Activated naive CD8-positive, alpha-beta T cell treated with anti-CD3 and anti-CD28 coated beads, Interleukin-2, amount 50 U/mL, for 16 hours (primary cell): ENCODE measurements at regions not wholly inside any gene's neighbourhood (a gene's known extent, or its start where the extent isn't known, plus 50 kb on each side); places are given as distances from the start of the nearest gene placed in this dataset.
A peak's percentile ranks its signal among the peaks of the same experiment; 100 is the strongest.

Experiments
- DNase-seq: peaks from one replicate; pipeline ENCODE4 v3.0.0-alpha.2; 2020; ENCODE audit warnings: low read depth, low spot score

- DNase-seq: peak; percentile 58
Measured at GRCh38 chr1:234722904-234723720, 113.1 kb upstream of the IRF2BP2 start.

GRCh38 chr1:234722270-234722704, 112.3 kb upstream of the IRF2BP2 start:
- DNase-seq: no peak

GRCh38 chr1:234721476-234722269, 111.7 kb upstream of the IRF2BP2 start:
- DNase-seq: no peak

- DNase-seq: no peak
Measured at GRCh38 chr1:234720709-234721441, 110.9 kb upstream of the IRF2BP2 start.

GRCh38 chr1:234719454-234720251, 109.7 kb upstream of the IRF2BP2 start:
- no peak for DNase-seq

GRCh38 chr1:234718496-234719453, 108.8 kb upstream of the IRF2BP2 start:
- DNase-seq: no peak

GRCh38 chr1:234716908-234717375, 107.0 kb upstream of the IRF2BP2 start:
- DNase-seq: no peak

GRCh38 chr1:234715252-234716014, 105.5 kb upstream of the IRF2BP2 start:
- no peak for DNase-seq

- no peak for DNase-seq
Measured at GRCh38 chr1:234713859-234714258, 103.9 kb upstream of the IRF2BP2 start.

- DNase-seq: no peak
Measured at GRCh38 chr1:234713440-234713839, 103.5 kb upstream of the IRF2BP2 start.

- DNase-seq: no peak
Measured at GRCh38 chr1:234712891-234713305, 102.9 kb upstream of the IRF2BP2 start.

GRCh38 chr1:234710936-234711724, 101.2 kb upstream of the IRF2BP2 start:
- no peak for DNase-seq

- no peak for DNase-seq
Measured at GRCh38 chr1:234710381-234710780, 100.4 kb upstream of the IRF2BP2 start.

GRCh38 chr1:234709473-234710228, 99.7 kb upstream of the IRF2BP2 start:
- DNase-seq: no peak

GRCh38 chr1:234708700-234709395, 98.9 kb upstream of the IRF2BP2 start:
- DNase-seq: no peak

- DNase-seq: no peak
Measured at GRCh38 chr1:234707641-234708040, 97.7 kb upstream of the IRF2BP2 start.

- no peak for DNase-seq
Measured at GRCh38 chr1:234706931-234707330, 97.0 kb upstream of the IRF2BP2 start.
